Thoracic aorta (tissue), 2 donors: ENCODE measurements at regions not wholly inside any gene's neighbourhood (a gene's known extent, or its start where the extent isn't known, plus 50 kb on each side); places are given as distances from the start of the nearest gene placed in this dataset.

Source experiments
- ATAC-seq: fragments of 150-250 bp; one replicate; pipeline ENCODE4 v1.8.0; 2017; ENCODE audit warnings: low read depth; ENCODE audit not compliant: insufficient number of reproducible peaks, low FRiP score
- DNase-seq: peaks from one replicate; pipeline ENCODE4 v3.0.0-alpha.2; 2020; ENCODE audit warnings: low spot score
- H3K27ac ChIP-seq, 2 donors: fragments of 200-600 bp; sonication (generic); 1 replicate in 1 of 2; 2 replicates in 1 of 2; pipeline ENCODE4 v1.5.1; 2016; ENCODE audit warnings: mild to moderate bottlenecking in 2 of 2, moderate library complexity in 2 of 2
- H3K27me3 ChIP-seq: fragments of 200-600 bp; sonication (generic); replicated peaks from 2 replicates; pipeline ENCODE4 v1.6.0; 2016; ENCODE audit warnings: mild to moderate bottlenecking; ENCODE audit not compliant: insufficient read depth
- H3K36me3 ChIP-seq: fragments of 200-600 bp; sonication (generic); one replicate; pipeline ENCODE4 v1.5.1; 2016
- H3K4me1 ChIP-seq, 2 donors: fragments of 200-600 bp; sonication (generic); 1 replicate in 1 of 2; 2 replicates in 1 of 2; pipeline versions ENCODE4 v1.5.1 to v1.6.0; 2016; ENCODE audit warnings: low read depth in 2 of 2, mild to moderate bottlenecking in 1 of 2; ENCODE audit not compliant: control insufficient read depth in 1 of 2
- H3K4me3 ChIP-seq: fragments of 200-600 bp; sonication (generic); 2 replicates; pipeline ENCODE4 v1.5.1; 2016; ENCODE audit warnings: mild to moderate bottlenecking
- H3K9me3 ChIP-seq: fragments of 200-600 bp; sonication (generic); 2 replicates; pipeline ENCODE4 v1.5.1; 2016
- TF ChIP-seq, protein P1 (sequence below): fragments of 200-600 bp; sonication (generic); IDR thresholded peaks from one replicate; pipeline ENCODE4 v1.5.1; 2019; ENCODE audit warnings: antibody characterized with exemption

DNA sequence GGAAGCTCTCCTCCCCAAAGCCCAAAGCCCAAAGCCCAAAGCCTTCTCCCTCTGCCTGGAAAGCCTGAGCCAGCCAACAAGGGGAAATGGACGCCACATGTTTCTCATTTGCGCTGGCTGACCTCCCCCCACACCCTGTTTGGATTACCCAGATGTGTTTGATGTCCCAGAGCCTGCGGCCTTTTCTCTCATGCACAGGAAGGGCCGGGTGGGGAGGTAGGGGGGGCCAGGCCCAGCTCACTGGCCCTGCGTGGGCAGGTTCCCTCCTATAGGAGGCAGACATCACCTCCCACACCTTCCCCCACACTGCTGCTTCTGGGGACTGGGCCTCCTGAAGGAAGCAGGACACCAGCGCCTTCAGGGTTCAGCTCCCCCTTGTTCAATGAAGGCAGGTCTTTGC, 116.3 kb downstream of the NAV1 start:
- Histone ChIP-seq H3K4me1 (peaks cover 6 to 25% of the 10 kb centered on the region in 2 donors), H3K27ac (no peak overlapping the region), H3K4me3 (no peak overlapping the region), H3K9me3 (no peaks in the 10 kb centered on the region), H3K27me3 (no peaks in the 10 kb centered on the region), H3K36me3 (no peaks in the 10 kb centered on the region)
- DNase-seq, result no peak
- TF ChIP-seq, protein P1, sequence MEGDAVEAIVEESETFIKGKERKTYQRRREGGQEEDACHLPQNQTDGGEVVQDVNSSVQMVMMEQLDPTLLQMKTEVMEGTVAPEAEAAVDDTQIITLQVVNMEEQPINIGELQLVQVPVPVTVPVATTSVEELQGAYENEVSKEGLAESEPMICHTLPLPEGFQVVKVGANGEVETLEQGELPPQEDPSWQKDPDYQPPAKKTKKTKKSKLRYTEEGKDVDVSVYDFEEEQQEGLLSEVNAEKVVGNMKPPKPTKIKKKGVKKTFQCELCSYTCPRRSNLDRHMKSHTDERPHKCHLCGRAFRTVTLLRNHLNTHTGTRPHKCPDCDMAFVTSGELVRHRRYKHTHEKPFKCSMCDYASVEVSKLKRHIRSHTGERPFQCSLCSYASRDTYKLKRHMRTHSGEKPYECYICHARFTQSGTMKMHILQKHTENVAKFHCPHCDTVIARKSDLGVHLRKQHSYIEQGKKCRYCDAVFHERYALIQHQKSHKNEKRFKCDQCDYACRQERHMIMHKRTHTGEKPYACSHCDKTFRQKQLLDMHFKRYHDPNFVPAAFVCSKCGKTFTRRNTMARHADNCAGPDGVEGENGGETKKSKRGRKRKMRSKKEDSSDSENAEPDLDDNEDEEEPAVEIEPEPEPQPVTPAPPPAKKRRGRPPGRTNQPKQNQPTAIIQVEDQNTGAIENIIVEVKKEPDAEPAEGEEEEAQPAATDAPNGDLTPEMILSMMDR, result no peak
- no peak for ATAC-seq

DNA sequence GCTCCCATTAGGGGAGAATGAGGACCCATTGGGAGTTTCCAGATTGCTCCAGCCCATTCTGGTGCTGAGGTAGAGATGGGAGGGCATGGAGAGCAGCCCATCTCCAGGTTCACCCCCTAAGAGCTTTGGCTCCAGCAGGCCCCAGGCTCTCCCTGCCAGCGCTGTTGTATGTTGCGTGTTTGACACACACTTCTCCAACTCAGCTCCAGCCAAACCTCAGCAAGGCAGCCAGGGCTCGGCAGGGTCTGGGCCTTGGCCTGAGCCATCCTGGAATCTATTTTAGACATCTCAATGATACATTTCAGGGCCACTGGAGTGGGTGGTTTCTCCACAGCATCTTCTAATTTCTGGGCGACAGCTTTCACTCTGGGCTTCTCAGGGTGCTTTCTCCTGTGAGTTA, 117.0 kb downstream of the NAV1 start:
- Histone ChIP-seq H3K9me3 (no peaks in the 10 kb centered on the region), H3K27ac (no peak overlapping the region), H3K27me3 (no peaks in the 10 kb centered on the region), H3K4me1 (peaks cover 0 to 19% of the 10 kb centered on the region in 2 donors), H3K4me3 (no peak overlapping the region), H3K36me3 (no peaks in the 10 kb centered on the region)
- DNase-seq (no peak), ATAC-seq (no peak)
- TF ChIP-seq, protein P1, result no peak

DNA sequence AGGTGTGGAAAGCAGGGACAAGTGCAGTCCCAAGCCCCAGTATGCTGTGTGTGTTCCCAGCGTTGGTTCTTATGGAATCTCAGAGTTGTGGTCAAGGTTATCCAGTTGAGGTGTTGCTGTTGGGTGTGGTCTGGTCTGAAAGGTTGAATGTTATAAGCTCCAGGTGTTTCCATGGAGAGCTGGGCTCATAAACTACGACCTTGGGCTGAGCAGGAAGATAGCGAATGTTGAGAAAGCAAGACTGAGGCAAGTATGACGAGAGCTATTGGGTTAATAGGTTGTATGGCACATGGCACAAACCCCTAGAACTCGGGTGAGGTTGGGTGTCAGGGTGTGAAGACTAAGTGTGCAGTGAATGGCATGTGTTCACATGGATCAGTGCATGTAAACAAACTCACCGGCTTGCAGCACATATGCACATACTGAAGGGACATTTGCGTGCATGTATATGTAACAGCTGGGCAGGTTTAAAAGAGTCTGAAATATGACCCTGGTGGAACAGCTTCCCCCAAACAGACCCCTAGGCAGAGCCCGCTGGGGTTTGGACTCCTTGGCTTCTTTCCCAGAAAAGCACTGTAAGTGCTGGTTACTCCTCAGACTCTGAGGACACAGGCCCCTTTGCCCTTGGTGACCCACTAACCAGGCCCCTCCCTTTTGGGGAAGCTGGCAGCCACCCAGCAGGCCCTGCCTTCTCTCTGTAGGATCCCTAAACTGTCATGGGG, 117.5 kb downstream of the NAV1 start:
- H3K27me3 ChIP-seq, result no peaks in the 10 kb centered on the region
- ATAC-seq (no peak), DNase-seq (no peak)
- H3K4me3 ChIP-seq, result no peak overlapping the region
- peaks cover 0 to 13% of the 10 kb centered on the region in 2 donors for H3K4me1 ChIP-seq
- no peaks in the 10 kb centered on the region for H3K36me3 ChIP-seq
- TF ChIP-seq, protein P1, result no peak
- no peaks in the 10 kb centered on the region for H3K9me3 ChIP-seq
- no peak overlapping the region for H3K27ac ChIP-seq

DNA sequence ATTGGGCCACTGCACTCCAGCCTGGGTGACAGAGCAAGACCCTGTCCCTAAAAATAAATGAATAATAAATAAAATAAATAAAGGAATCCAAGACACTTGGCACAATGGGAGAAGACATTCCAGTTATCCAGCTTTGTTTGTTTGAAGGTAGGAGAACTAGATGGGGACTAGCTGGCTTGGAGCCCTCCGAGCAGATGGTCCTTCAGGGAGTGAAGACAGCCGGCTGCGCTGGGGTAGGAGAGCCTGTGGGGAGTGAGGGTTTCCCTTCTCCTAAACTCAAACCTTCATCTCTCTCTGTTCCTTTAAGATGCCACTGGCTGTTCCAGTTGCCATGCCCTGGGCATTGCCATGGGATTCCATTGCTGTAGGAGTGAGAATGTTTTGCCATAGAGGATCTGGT, 120.6 kb downstream of the NAV1 start:
- no peaks in the 10 kb centered on the region for H3K36me3 ChIP-seq
- TF ChIP-seq, protein P1, result no peak
- DNase-seq (no peak), ATAC-seq (no peak)
- H3K4me1 ChIP-seq, result peaks cover 0 to 9% of the 10 kb centered on the region in 2 donors
- no peak overlapping the region for H3K27ac ChIP-seq
- no peak overlapping the region for H3K4me3 ChIP-seq
- H3K27me3 ChIP-seq, result no peaks in the 10 kb centered on the region
- H3K9me3 ChIP-seq, result no peaks in the 10 kb centered on the region

DNA sequence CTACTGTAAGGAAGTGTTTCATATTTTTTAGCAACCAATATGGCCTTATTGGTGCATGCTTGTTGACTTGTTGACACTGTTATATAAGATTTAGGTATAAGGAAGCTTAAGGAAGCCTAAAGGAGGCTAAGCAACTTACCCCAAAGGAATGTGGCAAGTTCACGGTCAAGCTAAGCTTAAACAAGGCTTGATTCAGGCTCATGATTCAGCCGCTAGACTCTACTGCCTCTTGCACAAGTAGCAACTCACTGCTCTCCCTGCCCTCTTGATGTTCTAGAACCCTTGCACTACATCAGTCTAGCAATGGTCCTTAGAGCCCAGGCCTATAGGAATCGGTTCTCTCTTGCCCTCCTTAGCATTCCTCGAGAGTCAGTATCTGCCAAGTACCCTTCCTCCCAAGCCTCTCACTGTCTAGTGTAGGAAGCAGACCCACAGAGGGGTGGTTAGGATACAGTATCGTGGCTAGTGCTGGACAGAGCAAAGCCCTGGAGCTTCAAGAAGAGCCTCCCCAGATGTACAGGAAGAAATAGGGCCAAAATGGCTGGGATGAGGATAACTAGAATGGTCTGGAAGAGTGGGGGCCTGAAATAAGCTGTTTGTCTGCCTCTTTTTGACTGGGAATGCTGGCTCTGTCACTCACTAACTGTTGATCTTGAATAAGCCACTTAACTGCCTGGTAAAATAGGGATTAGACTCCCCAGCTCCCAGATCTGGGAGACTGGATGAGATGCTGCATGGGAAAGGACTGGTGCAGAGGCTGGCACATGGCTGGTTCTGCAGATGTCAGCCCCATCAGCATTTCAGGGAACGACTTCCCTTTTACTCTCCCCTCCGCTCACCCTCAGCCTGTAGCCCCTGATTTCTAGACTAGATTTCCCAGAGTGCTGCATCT, 122.2 kb downstream of the NAV1 start:
- no peak for ATAC-seq
- H3K9me3 ChIP-seq, result no peaks in the 10 kb centered on the region

More for the DNA sequence above, 122.2 kb downstream of the NAV1 start:
- no peaks in the 10 kb centered on the region for H3K27me3 ChIP-seq
- H3K27ac ChIP-seq, result no peak overlapping the region
- peaks cover 0 to 9% of the 10 kb centered on the region in 2 donors for H3K4me1 ChIP-seq
- TF ChIP-seq, protein P1, result no peak
- DNase-seq, result no peak
- H3K4me3 ChIP-seq, result no peak overlapping the region
- no peaks in the 10 kb centered on the region for H3K36me3 ChIP-seq
